Caki2 (cell line): ENCODE measurements at regions not wholly inside any gene's neighbourhood (a gene's known extent, or its start where the extent isn't known, plus 50 kb on each side); places are given as distances from the start of the nearest gene placed in this dataset.

Experiments
- DNase-seq: peaks from one replicate; pipeline ENCODE4 v3.0.0-alpha.2; 2015; ENCODE audit warnings: low read depth
- in situ Hi-C: cut with HindIII; loops from 2 replicates; pipeline ENCODE4 v1.10.0; 2016; ENCODE audit warnings: low sequenced_read_pairs, low pct_unique_long_range_greater_than_20kb, mixed read lengths

DNA sequence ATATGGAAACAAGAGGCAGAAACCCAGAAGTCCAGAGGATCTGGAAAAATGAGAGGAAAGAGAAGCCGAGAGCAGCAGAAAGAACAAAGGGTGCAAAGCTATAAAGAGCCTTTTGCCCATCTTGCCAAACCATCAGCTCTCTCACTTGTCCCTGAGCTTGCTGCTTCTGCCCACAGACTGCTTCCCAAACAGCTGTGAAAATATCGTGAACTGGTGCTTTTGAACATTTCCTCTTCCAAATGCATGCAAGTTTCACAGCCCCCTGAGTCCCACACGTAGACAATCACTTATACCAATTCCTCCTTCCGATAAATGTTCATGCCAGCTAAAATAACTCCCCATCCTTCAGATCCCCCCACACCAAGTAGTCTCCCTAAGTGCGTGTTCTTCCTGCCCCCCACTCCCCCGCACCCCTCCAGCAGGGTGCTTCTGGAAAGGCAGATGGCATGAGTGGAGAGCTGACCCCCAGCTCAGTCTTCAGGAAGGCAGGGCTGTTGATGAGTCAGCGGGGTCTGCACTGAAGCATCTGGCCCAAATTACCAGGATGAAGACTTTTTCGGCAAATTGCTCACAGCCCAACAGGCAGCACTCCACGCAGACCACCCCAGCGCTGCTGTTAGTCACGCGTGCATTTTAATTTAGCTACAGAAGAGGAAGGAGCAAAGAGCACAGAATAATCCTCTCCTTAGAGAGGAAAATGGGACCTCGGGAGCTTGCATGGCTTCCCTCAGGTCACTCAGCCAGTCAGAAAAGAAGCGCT lies 76.1 kb upstream of the KCNMA1 start:
- in situ Hi-C loops = no loop called here
- DNase-seq = no peak

DNA sequence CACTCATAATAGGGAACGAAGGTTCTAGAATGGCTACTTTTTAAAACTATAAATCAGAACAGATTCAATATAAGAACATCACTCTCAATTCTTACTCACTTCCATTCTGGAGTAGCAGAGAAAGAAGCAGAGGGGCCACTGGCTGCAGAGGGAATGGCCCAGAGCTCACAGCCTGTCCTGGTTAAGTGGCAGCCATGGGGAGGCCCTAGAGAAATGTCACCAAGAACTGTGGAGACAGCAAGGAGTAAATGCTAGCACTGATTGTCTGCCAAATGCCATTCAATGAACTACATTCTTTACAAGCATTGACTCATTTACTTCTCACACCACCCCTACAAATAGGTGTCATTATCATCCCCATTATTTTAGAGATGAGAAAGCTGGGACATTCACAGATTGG lies 74.6 kb upstream of the KCNMA1 start:
- no peak for DNase-seq
- in situ Hi-C loops = no loop called here

- DNase-seq = no peak
- in situ Hi-C loops = no loop called here
Measured at GRCh38 chr10:77711683-77712049, 74.1 kb upstream of the KCNMA1 start.

GRCh38 chr10:77710759-77711682 lies 73.4 kb upstream of the KCNMA1 start:
- in situ Hi-C loops = no loop called here

DNA sequence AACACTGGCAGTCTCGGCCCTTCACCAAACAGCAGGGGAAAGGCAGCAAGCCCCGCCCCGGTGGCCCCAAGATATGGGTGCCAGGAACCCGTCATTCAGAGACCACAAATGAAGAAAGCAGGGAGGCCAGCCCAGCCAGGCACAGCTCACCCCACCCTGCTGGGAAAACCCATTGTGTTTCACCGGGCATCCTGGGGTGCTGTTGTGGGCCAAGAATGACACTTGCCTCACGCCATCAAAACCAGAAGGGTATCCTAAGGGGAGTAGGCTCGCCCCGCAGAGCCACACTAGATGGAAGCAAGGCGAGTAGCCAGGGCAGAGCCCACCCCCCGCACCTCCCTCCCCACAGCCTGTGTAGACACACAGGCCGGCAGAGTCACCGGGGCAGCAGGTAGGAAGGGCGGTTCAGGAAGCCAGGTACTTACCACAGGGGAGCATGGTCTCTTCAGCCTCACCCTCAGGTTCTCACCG lies 72.5 kb upstream of the KCNMA1 start:
- DNase-seq = no peak
- in situ Hi-C loops = no loop called here

More at GRCh38 chr10:77710759-77711682, 73.4 kb upstream of the KCNMA1 start:
- peak; percentile 42 for DNase-seq

- DNase-seq = no peak
Measured at GRCh38 chr10:77707570-77707969, 70.0 kb upstream of the KCNMA1 start.

DNA sequence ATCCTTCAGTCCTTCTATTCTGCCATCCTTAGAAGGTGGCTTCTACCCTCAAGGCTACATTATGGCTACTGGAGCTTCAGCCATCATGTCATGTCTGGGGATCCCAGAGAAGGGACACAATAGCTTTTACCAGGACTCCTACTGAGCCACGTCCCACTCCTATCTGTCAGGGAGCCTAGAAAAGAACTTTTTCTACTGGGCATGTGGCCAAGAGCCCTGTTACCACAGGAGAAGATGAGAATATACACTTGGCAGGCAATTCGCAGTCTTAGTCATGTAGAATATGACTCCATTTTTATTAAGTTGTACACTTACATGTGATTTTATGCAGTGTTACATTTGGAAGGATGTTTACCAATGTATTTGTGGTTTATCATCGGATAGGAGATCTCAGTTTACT lies 64.6 kb upstream of the KCNMA1 start:
- in situ Hi-C loops = no loop called here
- DNase-seq = no peak

More at GRCh38 chr10:77707570-77707969, 70.0 kb upstream of the KCNMA1 start:
- in situ Hi-C loops = no loop called here

DNA sequence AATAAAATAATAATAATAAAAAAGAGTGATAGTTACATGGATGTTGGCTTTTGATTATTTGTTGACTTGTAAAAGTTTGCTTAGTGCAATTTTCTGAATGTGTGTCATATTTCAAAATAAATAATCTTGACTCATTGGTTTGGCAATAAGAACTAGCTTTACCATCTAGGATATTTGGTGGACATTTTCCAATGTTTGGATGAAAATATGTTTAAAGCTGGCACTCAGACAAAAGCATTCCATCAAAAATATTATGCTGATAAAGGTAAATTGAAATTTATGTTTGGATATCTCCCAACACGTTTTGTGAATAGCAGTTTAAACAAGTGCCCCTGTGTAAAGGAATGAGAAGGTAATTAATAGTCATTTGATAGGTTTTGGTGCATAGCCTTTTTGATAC lies 62.5 kb upstream of the KCNMA1 start:
- in situ Hi-C loops = no loop called here
- DNase-seq = no peak

DNA sequence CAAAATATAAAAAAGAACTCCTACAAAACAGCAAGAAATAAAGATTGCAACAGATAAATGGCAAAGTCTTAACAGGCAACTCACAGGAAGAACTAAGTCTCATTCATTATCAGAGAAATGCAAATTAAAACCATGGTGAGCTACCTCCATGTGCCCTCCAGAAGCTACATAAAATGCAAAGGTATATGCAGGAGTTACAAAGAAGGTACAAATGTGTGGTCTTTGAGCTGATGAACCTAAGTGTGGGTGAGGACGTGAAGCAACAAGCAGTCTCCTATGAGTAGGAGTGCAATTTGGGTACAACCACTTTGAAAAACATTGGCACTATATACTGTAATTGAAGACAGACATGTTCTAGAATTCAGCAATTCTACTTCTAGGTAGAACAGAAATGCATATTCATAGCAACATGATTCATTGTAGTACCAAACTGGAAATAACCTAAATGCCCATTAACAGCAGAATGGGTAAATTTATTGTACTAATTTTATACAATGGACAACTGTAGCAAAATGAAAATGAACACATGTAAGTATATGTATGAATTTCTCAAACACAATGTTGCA lies 61.6 kb upstream of the KCNMA1 start:
- in situ Hi-C loops = no loop called here
- DNase-seq = no peak

GRCh38 chr10:77698267-77698931 lies 60.8 kb upstream of the KCNMA1 start:
- in situ Hi-C loops = no loop called here
- DNase-seq = no peak

DNA sequence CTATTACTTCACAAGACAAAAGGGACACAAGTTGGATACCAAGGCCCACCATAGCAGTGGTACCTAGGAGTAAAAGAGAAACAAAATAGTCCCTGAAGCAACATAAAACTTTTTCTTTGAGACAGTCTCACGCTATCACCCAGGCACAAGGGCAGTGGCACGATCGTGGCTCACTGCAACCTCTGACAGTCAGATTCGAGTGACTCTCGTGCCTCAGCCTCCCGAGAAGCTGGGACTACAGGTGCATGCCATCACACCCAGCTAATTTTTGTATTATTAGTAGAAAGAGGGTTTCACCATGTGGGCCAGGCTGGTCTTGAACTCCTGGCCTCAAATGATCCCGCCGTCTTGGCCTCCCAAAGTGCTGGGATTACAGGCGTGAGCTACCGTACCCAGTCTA lies 59.0 kb upstream of the KCNMA1 start:
- in situ Hi-C loops = no loop called here
- DNase-seq = no peak

GRCh38 chr10:77695186-77695585 lies 57.6 kb upstream of the KCNMA1 start:
- in situ Hi-C loops = no loop called here
- DNase-seq = no peak

GRCh38 chr10:77692782-77693181 lies 55.2 kb upstream of the KCNMA1 start:
- in situ Hi-C loops = no loop called here
- no peak for DNase-seq

GRCh38 chr10:77689339-77689738 lies 51.7 kb upstream of the KCNMA1 start:
- no peak for DNase-seq

GRCh38 chr10:77687621-77688020 lies 50.0 kb upstream of the KCNMA1 start:
- no peak for DNase-seq
- in situ Hi-C loops = no loop called here

More at GRCh38 chr10:77689339-77689738, 51.7 kb upstream of the KCNMA1 start:
- in situ Hi-C loops = no loop called here
